Hepatocyte (in vitro differentiated cells): ENCODE measurements at regions not wholly inside any gene's neighbourhood (a gene's known extent, or its start where the extent isn't known, plus 50 kb on each side); places are given as distances from the start of the nearest gene placed in this dataset.

Source experiments
- CTCF ChIP-seq: fragments of 200-600 bp; sonication (generic); IDR thresholded peaks from 2 replicates; pipeline ENCODE4 v1.5.1; 2016; ENCODE audit warnings: antibody characterized with exemption, mild to moderate bottlenecking; ENCODE audit not compliant: poor library complexity
- EZH2 ChIP-seq: fragments of 200-600 bp; sonication (generic); IDR thresholded peaks from 2 replicates; pipeline ENCODE4 v1.6.1; 2016; ENCODE audit warnings: antibody characterized with exemption, mild to moderate bottlenecking, borderline replicate concordance

GRCh38 chr17:83176623-83177583, 97.5 kb downstream of the METRNL start:
- no peak for TF ChIP-seq CTCF
- no peak for TF ChIP-seq EZH2
